Sigmoid colon (tissue), 6 donors: ENCODE measurements at regions not wholly inside any gene's neighbourhood (a gene's known extent, or its start where the extent isn't known, plus 50 kb on each side); places are given as distances from the start of the nearest gene placed in this dataset.

Experiments
- DNase-seq: peaks from one replicate; pipeline ENCODE4 v3.0.0-alpha.2; 2019
- H3K27ac ChIP-seq, 4 donors: fragments of 200-600 bp; sonication (generic); one replicate each; pipeline ENCODE4 v1.5.1; 2016 to 2019; ENCODE audit warnings: mild to moderate bottlenecking in 1 of 4
- H3K27me3 ChIP-seq, 3 donors: fragments of 200-600 bp; sonication (generic); one replicate each; pipeline ENCODE4 v1.5.1; 2019; ENCODE audit warnings: mild to moderate bottlenecking in 1 of 3
- H3K36me3 ChIP-seq, 4 donors: fragments of 200-600 bp; sonication (generic); one replicate each; pipeline ENCODE4 v1.5.1; 2016 to 2019
- H3K4me1 ChIP-seq, 4 donors: fragments of 200-600 bp; sonication (generic); one replicate each; pipeline ENCODE4 v1.5.1; 2017 to 2019
- H3K4me3 ChIP-seq, 4 donors: fragments of 200-600 bp; sonication (generic); one replicate each; pipeline ENCODE4 v1.5.1; 2017 to 2019; ENCODE audit warnings: mild to moderate bottlenecking in 2 of 4, moderate library complexity in 1 of 4
- H3K9me3 ChIP-seq, 4 donors: fragments of 200-600 bp in 3 of 4; sonication (generic) in 3 of 4; one replicate each; pipeline versions ENCODE4 v1.5.1 to v1.6.1; 2013 to 2019
- CTCF ChIP-seq, 4 experiments: fragments of 450-650 bp in 3 of 4; fragments of 200-600 bp in 1 of 4; IDR thresholded peaks; one replicate each; pipeline ENCODE4 v1.5.1; 2016 to 2019; ENCODE audit warnings: antibody characterized with exemption in 4 of 4, mild to moderate bottlenecking in 3 of 4, moderate library complexity in 2 of 4
- EP300 ChIP-seq, 4 donors: sonication (generic); formaldehyde crosslinking; IDR thresholded peaks; one replicate each; pipeline ENCODE4 v1.6.1; 2017; ENCODE audit warnings: antibody characterized with exemption in 4 of 4
- POLR2A ChIP-seq, 2 donors: fragments of 450-650 bp; IDR thresholded peaks; one replicate each; pipeline ENCODE4 v1.6.1; 2016; ENCODE audit warnings: antibody characterized with exemption in 2 of 2, mild to moderate bottlenecking in 2 of 2, moderate library complexity in 2 of 2
- POLR2AphosphoS5 ChIP-seq, 4 donors: sonication (generic); formaldehyde crosslinking; IDR thresholded peaks; one replicate each; pipeline ENCODE4 v1.6.1; 2017; ENCODE audit warnings: antibody characterized with exemption in 4 of 4
- WGBS, 2 donors: extraction: QIAGEN DNeasy Blood & Tissue Kit; methylation state at CpG; one replicate each; pipeline ENCODE4 v1.1.7; 2013; 5-methylcytosine and 5-hydroxymethylcytosine counted together
- intact Hi-C: fragments of 100-400 bp; cut with DNase I; formaldehyde crosslinking; loops from one replicate; pipeline ENCODE4 v1.15.1; 2023
- donor health status: healthy with polysubstance abuse.
- donor health status: healthy.

DNA sequence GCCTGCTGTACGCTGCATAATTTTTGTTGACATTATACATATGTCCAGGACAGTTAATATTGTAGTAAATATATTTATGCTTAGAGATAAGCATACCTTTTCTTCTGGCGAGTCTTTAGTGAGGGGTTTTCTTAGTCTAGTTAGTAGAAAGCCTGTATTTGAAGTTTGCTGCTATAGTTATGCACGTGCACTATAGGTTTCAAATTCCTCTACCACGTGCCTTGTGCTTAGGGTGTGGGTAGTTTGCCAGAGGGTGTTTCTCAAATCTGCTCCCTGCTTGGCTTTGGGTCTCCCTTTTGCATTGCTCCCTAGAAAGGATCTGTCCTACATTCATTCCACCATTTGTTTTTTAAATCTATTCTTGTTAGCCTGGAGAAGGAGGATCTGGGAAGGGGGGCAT, 181.4 kb upstream of the UFL1 start:
- DNase-seq = no peak
- Histone ChIP-seq H3K36me3 (no peaks in the 10 kb centered on the region), H3K4me1 (no peaks in the 10 kb centered on the region), H3K27ac (no peak overlapping the region), H3K9me3 (no peaks in the 10 kb centered on the region), H3K4me3 (no peak overlapping the region), H3K27me3 (no peaks in the 10 kb centered on the region)
- TF ChIP-seq POLR2AphosphoS5 (IDR thresholded peaks at IDR 0.05) = no peak
- TF ChIP-seq CTCF (IDR thresholded peaks at IDR 0.05) = no peak
- TF ChIP-seq POLR2A (IDR thresholded peaks at IDR 0.05) = no peak
- no peak for TF ChIP-seq EP300 (IDR thresholded peaks at IDR 0.05)
- intact Hi-C loops = no loop called here
- WGBS, 2 donors = 74% methylated on average over 4 of the region's 4 CpGs

DNA sequence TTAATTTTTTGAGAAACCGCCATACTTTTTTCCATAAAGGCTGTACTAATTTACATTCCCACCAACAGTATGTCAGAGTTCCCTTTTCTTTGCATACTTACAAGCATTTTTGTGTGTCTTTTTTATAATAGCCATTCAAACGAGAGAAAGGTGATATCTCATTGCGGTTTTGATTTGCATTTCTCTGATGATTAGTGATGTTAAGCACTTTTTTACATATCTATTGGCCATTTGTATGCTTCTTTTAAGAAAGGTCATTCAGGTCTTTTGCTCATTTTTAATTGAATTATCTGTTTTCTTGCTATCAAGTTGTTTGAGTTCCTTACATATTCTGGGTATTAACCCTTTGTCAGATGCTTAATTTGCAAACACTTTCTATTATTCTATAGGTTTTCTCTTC, 176.1 kb upstream of the UFL1 start:
- 82 to 83% methylated on average over 3 of the region's 3 CpGs for WGBS, 2 donors
- no peaks in the 10 kb centered on the region for H3K36me3 ChIP-seq

GRCh38 chr6:96381246-96381645, 140.4 kb upstream of the UFL1 start:
- 55 to 68% methylated on average over 1 of the region's 1 CpG for WGBS, 2 donors
- intact Hi-C loops = no loop called here
- DNase-seq = no peak

More for the DNA sequence above, 176.1 kb upstream of the UFL1 start:
- Histone ChIP-seq H3K4me3 (no peak overlapping the region), H3K27me3 (no peaks in the 10 kb centered on the region), H3K9me3 (no peaks in the 10 kb centered on the region), H3K27ac (no peak overlapping the region), H3K4me1 (no peaks in the 10 kb centered on the region)
- no peak for TF ChIP-seq POLR2AphosphoS5 (IDR thresholded peaks at IDR 0.05)
- DNase-seq = no peak
- intact Hi-C loops = no loop called here

GRCh38 chr6:96391776-96392360, 129.7 kb upstream of the UFL1 start:
- Histone ChIP-seq H3K27ac (no peak overlapping the region), H3K4me1 (peaks cover 0 to 6% (median 3%) of the 10 kb centered on the region in 4 donors), H3K9me3 (no peaks in the 10 kb centered on the region), H3K36me3 (no peaks in the 10 kb centered on the region), H3K4me3 (peak overlapping the region in 1 of 4 donors; percentile 7), H3K27me3 (no peaks in the 10 kb centered on the region)
- DNase-seq = no peak
- TF ChIP-seq POLR2AphosphoS5 (IDR thresholded peaks at IDR 0.05) (no peak), CTCF (IDR thresholded peaks at IDR 0.05) (no peak), EP300 (IDR thresholded peaks at IDR 0.05) (no peak), POLR2A (IDR thresholded peaks at IDR 0.05) (no peak)
- intact Hi-C loops = no loop called here
- 3 to 4% methylated on average over 9 of the region's 9 CpGs for WGBS, 2 donors

More at GRCh38 chr6:96381246-96381645, 140.4 kb upstream of the UFL1 start:
- TF ChIP-seq EP300 (IDR thresholded peaks at IDR 0.05) (no peak), POLR2AphosphoS5 (IDR thresholded peaks at IDR 0.05) (no peak), CTCF (IDR thresholded peaks at IDR 0.05) (no peak), POLR2A (IDR thresholded peaks at IDR 0.05) (no peak)
- H3K4me1 ChIP-seq = no peaks in the 10 kb centered on the region
- no peaks in the 10 kb centered on the region for H3K9me3 ChIP-seq
- no peak overlapping the region for H3K27ac ChIP-seq
- no peaks in the 10 kb centered on the region for H3K36me3 ChIP-seq
- H3K27me3 ChIP-seq = no peaks in the 10 kb centered on the region
- no peak overlapping the region for H3K4me3 ChIP-seq

DNA sequence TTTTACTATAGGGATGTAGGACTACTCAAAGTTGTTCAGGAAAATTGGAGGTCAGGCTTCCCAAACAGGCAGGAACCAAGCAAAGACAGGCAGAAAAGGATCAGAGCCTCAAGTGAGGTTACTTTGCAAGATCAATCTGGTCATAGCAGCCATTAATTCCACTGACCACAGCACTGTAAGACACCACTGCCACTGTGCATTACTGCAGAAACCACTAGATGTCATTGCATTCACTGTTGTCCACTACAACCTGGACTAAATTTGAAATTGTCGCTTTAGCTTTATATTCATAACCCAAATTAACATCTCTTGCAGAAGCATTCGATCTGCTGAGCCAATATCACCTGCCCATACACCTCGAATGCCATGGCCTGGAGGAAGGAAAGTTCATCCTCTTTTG, 126.9 kb upstream of the UFL1 start:
- TF ChIP-seq CTCF (IDR thresholded peaks at IDR 0.05) (no peak), EP300 (IDR thresholded peaks at IDR 0.05) (no peak), POLR2AphosphoS5 (IDR thresholded peaks at IDR 0.05) (no peak), POLR2A (IDR thresholded peaks at IDR 0.05) (no peak)
- Histone ChIP-seq H3K4me3 (no peak overlapping the region), H3K27me3 (no peaks in the 10 kb centered on the region), H3K36me3 (no peaks in the 10 kb centered on the region), H3K4me1 (peaks cover 0 to 6% (median 3%) of the 10 kb centered on the region in 4 donors), H3K9me3 (no peaks in the 10 kb centered on the region), H3K27ac (no peak overlapping the region)
- intact Hi-C loops = no loop called here
- no peak for DNase-seq
- WGBS, 2 donors = 49 to 77% methylated on average over 3 of the region's 3 CpGs
